Stomach (tissue), 4 donors: ENCODE measurements at regions not wholly inside any gene's neighbourhood (a gene's known extent, or its start where the extent isn't known, plus 50 kb on each side); places are given as distances from the start of the nearest gene placed in this dataset.

Experiments
- CTCF ChIP-seq, 7 experiments: fragments of 450-650 bp in 4 of 7; fragments of 200-600 bp in 3 of 7; sonication (generic) in 3 of 7; IDR thresholded peaks; one replicate each; pipeline ENCODE4 v1.5.1; 2016 to 2019; ENCODE audit warnings: antibody characterized with exemption in 7 of 7, control low read depth in 2 of 7, mild to moderate bottlenecking in 1 of 7
- EP300 ChIP-seq: sonication (generic); formaldehyde crosslinking; IDR thresholded peaks from one replicate; pipeline ENCODE4 v1.6.1; 2017; ENCODE audit warnings: antibody characterized with exemption
- POLR2A ChIP-seq, 4 donors: fragments of 450-650 bp; IDR thresholded peaks; one replicate each; pipeline ENCODE4 v1.6.1; 2016; ENCODE audit warnings: antibody characterized with exemption in 4 of 4, control low read depth in 2 of 4, mild to moderate bottlenecking in 1 of 4, moderate library complexity in 1 of 4

GRCh38 chr1:56397811-56398231, 181.5 kb downstream of the PLPP3 start:
- TF ChIP-seq POLR2A (IDR thresholded peaks at IDR 0.05) = no peak
- TF ChIP-seq CTCF (IDR thresholded peaks at IDR 0.05) = no peak
- no peak for TF ChIP-seq EP300
